ENCODE measurements at regions not wholly inside any gene's neighbourhood (a gene's known extent, or its start where the extent isn't known, plus 50 kb on each side); places are given as distances from the start of the nearest gene placed in this dataset.

- H3K4me1 ChIP-seq (replicated peaks in 1 of 2; ENCODE audit: control insufficient read depth in 2 of 2, insufficient read depth in 2 of 2, low read length in 2 of 2), result peaks cover 0 to 25% of the 10 kb centered on the region in 2 experiments; a peak in 3 of 5 replicates
- intact Hi-C loops (cut with micrococcal nuclease) (no loop called here), in situ Hi-C loops (cut with MboI) (no loop called here)
- no peaks in the 10 kb centered on the region for H3K27me3 ChIP-seq (ENCODE audit: control insufficient read depth in 2 of 2, insufficient read depth in 2 of 2, low read length in 2 of 2)
- H3K4me2 ChIP-seq (ENCODE audit: insufficient read depth, low read length), result no peak overlapping the region
- DNase-seq (ENCODE audit: extremely low read depth in 1 of 4, low spot score in 3 of 4) (no peak), ATAC-seq (no peak), FAIRE-seq (no peak)
- H3K9me1 ChIP-seq (ENCODE audit: control insufficient read depth, insufficient read depth, low read length), result no peaks in the 10 kb centered on the region
- H2AFZ ChIP-seq (ENCODE audit: low read depth, low read length), result no peak overlapping the region
- POLR2A ChIA-PET, result no interaction called here
- 35% methylated on average over 2 of the region's 2 CpGs for WGBS (ENCODE audit: insufficient coverage, low coverage, missing lambda C conversion rate)
- peaks cover 7% of the 10 kb centered on the region; the same call in 1 of the 2 replicates for H3K9me3 ChIP-seq (replicated peaks; ENCODE audit: control insufficient read depth, insufficient read depth, low read depth, low read length)
- no peak overlapping the region for H3K27ac ChIP-seq (ENCODE audit: extremely low read depth, low read depth, low read length)
- no peaks in the 10 kb centered on the region for H4K20me1 ChIP-seq (replicated peaks; ENCODE audit: control insufficient read depth, insufficient read depth, low read length)
- no TSS peak for BruUV-seq (replicated peaks)
- no peaks in the 10 kb centered on the region for H3K36me3 ChIP-seq (ENCODE audit: control insufficient read depth, insufficient read depth, low read length)
- CTCF ChIA-PET (ENCODE audit: low intra/inter-chr PET ratio), result no interaction called here
- no peak overlapping the region for H3K9ac ChIP-seq (ENCODE audit: insufficient read depth in 1 of 2, low read depth in 2 of 2, low read length in 2 of 2)
- H3K4me3 ChIP-seq, result no peak overlapping the region
- H3K79me2 ChIP-seq (ENCODE audit: control insufficient read depth, insufficient read depth, low read length), result no peaks in the 10 kb centered on the region
- TF ChIP-seq STAG1 (CRISPR knock-in tag; IDR thresholded peaks at IDR 0.05; ENCODE audit: borderline replicate concordance) (no peak), ZNF175 (CRISPR knock-in tag; IDR thresholded peaks at IDR 0.05; ENCODE audit: low read depth) (no peak), CBX8 (IDR thresholded peaks at IDR 0.05; ENCODE audit: borderline replicate concordance, extremely low read depth, low read depth, low read length, poor library complexity, severe bottlenecking) (no peak), KLF13 (tag; IDR thresholded peaks at IDR 0.05; ENCODE audit: borderline replicate concordance, low read depth) (no peak), MAFK (IDR thresholded peaks at IDR 0.05; ENCODE audit: low read length) (no peak), ZMIZ1 (IDR thresholded peaks at IDR 0.05; ENCODE audit: low read depth in 2 of 2, low read length in 2 of 2) (no peak), HMGN3 (IDR thresholded peaks at IDR 0.05; ENCODE audit: borderline replicate concordance, extremely low read depth, insufficient read length, low read depth, low read length) (no peak), ZNF282 (CRISPR knock-in tag; IDR thresholded peaks at IDR 0.05) (no peak), ZNF395 (CRISPR knock-in tag; IDR thresholded peaks at IDR 0.05) (no peak), ETS1 (conservative IDR thresholded peaks at IDR 0.05; ENCODE audit: control insufficient read depth, low read depth, low read length) (no peak), FIP1L1 (IDR thresholded peaks at IDR 0.05; ENCODE audit: low read depth, low read length, poor library complexity, severe bottlenecking) (no peak), ZHX1 (conservative IDR thresholded peaks at IDR 0.05; ENCODE audit: low read length) (no peak), ZNF212 (CRISPR knock-in tag; IDR thresholded peaks at IDR 0.05) (no peak), ZSCAN29 (IDR thresholded peaks at IDR 0.05) (no peak)
Measured at GRCh38 chr12:18827913-18828312, 90.0 kb downstream of the CAPZA3 start.

Measured in K562 (cell line).